PFSK-1 (cell line): ENCODE measurements at regions not wholly inside any gene's neighbourhood (a gene's known extent, or its start where the extent isn't known, plus 50 kb on each side); places are given as distances from the start of the nearest gene placed in this dataset.

Source experiments
- FOXP2 ChIP-seq: optimal IDR thresholded peaks from 2 replicates; pipeline ENCODE3; 2011; ENCODE audit warnings: borderline replicate concordance, control low read depth, inconsistent platforms; ENCODE audit not compliant: insufficient read depth; ENCODE audit errors: extremely low read length, extremely low read depth
- POLR2AphosphoS5 ChIP-seq: IDR thresholded peaks from 2 replicates; pipeline ENCODE4 v1.6.1; 2012; ENCODE audit warnings: low read depth, mild to moderate bottlenecking, control low read depth, low read length, moderate library complexity
- SIN3A ChIP-seq: IDR thresholded peaks from 2 replicates; pipeline ENCODE4 v1.6.1; 2012; ENCODE audit warnings: mild to moderate bottlenecking, low read length, moderate library complexity, borderline replicate concordance; ENCODE audit not compliant: insufficient read depth
- TAF1 ChIP-seq: IDR thresholded peaks from 2 replicates; pipeline ENCODE4 v1.6.1; 2012; ENCODE audit warnings: low read length, control low read depth, borderline replicate concordance; ENCODE audit not compliant: insufficient read depth
- TF ChIP-seq, protein P1 (sequence below), 2 experiments: IDR thresholded peaks; 2 replicates each; pipeline versions ENCODE4 v1.6.1 to v1.8.0; 2011 to 2012; ENCODE audit warnings: low read depth in 2 of 2, low read length in 2 of 2, control low read depth in 1 of 2, inconsistent platforms in 1 of 2, mild to moderate bottlenecking in 1 of 2, moderate library complexity in 1 of 2; ENCODE audit not compliant: insufficient read depth in 1 of 2

DNA sequence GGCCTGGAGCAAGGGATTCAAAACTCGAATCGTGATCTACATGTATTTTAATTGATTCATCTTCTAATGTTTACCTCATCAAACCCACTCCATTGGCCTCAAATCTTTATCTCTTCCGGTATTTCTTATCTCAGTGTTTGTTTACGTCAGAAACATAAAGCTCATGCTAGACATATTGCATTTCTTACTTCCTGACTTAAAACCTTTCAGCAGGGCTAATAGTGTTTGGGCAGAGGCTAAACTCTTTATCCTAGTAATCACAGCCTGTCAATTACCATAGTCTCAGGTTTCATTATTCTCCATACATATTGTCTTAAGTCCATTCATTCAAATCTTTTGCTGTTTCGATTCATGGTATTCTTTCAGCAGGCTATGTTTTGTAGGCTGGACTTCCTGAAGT lies 81.3 kb upstream of the AGR3 start:
- no peak for TF ChIP-seq TAF1
- TF ChIP-seq, protein P1, sequence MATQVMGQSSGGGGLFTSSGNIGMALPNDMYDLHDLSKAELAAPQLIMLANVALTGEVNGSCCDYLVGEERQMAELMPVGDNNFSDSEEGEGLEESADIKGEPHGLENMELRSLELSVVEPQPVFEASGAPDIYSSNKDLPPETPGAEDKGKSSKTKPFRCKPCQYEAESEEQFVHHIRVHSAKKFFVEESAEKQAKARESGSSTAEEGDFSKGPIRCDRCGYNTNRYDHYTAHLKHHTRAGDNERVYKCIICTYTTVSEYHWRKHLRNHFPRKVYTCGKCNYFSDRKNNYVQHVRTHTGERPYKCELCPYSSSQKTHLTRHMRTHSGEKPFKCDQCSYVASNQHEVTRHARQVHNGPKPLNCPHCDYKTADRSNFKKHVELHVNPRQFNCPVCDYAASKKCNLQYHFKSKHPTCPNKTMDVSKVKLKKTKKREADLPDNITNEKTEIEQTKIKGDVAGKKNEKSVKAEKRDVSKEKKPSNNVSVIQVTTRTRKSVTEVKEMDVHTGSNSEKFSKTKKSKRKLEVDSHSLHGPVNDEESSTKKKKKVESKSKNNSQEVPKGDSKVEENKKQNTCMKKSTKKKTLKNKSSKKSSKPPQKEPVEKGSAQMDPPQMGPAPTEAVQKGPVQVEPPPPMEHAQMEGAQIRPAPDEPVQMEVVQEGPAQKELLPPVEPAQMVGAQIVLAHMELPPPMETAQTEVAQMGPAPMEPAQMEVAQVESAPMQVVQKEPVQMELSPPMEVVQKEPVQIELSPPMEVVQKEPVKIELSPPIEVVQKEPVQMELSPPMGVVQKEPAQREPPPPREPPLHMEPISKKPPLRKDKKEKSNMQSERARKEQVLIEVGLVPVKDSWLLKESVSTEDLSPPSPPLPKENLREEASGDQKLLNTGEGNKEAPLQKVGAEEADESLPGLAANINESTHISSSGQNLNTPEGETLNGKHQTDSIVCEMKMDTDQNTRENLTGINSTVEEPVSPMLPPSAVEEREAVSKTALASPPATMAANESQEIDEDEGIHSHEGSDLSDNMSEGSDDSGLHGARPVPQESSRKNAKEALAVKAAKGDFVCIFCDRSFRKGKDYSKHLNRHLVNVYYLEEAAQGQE (IDR thresholded peaks at IDR 0.05; ENCODE audit: insufficient read depth in 1 of 2, low read depth in 2 of 2, low read length in 2 of 2), result no peak
- TF ChIP-seq FOXP2, result no peak
- no peak for TF ChIP-seq SIN3A
- no peak for TF ChIP-seq POLR2AphosphoS5

DNA sequence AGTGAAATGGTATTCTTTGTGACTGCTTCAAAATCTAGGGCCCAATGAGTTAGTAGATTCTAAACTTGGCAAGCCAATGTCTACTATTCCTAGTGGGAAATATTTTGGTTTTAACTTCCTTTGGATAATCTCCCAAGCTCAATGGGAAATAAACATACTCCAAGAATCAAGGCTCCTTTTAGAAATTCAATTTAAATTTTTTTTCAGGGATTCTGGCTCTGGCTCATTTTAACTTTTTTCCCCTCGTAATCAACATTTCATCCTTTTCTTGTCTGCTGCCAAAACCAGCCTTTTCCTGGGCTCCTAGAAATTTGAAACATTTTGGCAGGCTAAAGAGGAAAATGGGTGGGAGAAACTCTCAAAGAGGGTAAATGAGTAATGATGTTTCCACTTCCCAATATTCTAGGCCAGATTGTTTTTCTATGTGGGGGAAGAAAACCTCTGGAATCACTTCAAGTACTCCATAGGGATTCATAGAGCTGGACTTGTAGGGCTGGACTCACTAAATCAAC lies 85.6 kb upstream of the AGR3 start:
- TF ChIP-seq TAF1, result no peak
- no peak for TF ChIP-seq POLR2AphosphoS5
- no peak for TF ChIP-seq SIN3A
- TF ChIP-seq, protein P1 (IDR thresholded peaks at IDR 0.05; ENCODE audit: insufficient read depth in 1 of 2, low read depth in 2 of 2, low read length in 2 of 2), result no peak
- TF ChIP-seq FOXP2, result no peak

DNA sequence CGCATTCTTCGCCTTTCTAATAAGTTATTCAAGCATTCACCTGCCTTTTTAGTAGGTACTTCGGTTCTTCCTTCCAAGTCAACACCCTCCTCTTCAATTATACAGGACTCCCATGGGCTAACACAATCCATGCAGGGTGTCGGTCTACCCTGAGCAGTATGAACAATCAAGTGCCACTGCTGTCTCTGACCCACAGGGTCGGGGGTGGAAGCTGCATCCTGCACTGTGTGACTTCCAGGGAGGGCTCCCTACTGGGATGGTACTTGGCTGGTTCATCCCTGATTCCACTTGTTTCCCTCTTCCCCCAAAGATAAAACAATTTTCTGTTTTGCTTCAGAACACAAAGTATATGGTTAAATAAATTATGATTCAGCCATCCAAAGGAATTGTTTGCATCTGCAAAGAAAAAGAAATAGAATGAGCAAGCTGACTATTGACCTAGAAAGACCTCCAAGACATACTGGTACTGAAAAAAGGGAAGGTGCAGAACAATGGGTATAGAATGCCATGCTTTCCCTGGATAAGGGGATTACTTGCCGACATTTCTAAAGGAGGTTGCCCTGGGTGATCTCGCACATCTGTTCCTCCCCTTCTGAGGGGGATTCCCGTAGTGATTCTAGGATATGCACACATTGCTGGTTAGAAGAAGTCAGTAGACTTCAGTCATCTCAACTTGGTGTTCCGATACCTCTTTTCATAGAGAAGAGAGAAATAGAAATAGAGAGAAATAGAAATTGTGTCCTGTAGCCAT lies 89.1 kb upstream of the AGR3 start:
- TF ChIP-seq FOXP2 (no peak), POLR2AphosphoS5 (no peak), TAF1 (no peak), SIN3A (no peak)
- TF ChIP-seq, protein P1 (IDR thresholded peaks at IDR 0.05; ENCODE audit: insufficient read depth in 1 of 2, low read depth in 2 of 2, low read length in 2 of 2), result no peak

DNA sequence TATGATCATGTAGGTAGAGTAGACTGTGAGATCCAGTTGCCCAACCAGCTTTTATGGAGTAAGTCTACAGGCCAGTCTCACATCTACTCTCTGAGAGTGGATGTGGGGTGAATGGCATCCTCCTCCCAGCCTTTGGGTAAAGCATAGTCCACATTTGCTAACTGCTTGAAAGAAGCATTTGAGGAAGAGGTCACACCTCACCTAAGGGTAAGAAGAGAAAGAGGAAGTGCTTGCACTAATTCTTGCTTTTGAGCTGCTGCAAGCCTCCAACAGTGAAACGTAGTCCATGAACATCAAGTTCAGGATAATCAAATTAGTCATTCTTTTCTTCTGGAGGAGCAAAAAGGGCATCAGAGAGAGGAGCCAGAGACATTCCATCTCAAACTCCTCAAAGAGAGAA lies 93.9 kb upstream of the AGR3 start:
- TF ChIP-seq, protein P1 (IDR thresholded peaks at IDR 0.05; ENCODE audit: insufficient read depth in 1 of 2, low read depth in 2 of 2, low read length in 2 of 2), result no peak
- TF ChIP-seq SIN3A, result no peak
- TF ChIP-seq TAF1, result no peak
- TF ChIP-seq POLR2AphosphoS5, result no peak
- TF ChIP-seq FOXP2, result no peak
